Ovary (tissue), 3 donors: ENCODE measurements at regions not wholly inside any gene's neighbourhood (a gene's known extent, or its start where the extent isn't known, plus 50 kb on each side); places are given as distances from the start of the nearest gene placed in this dataset.

Experiments
- CTCF ChIP-seq, 3 donors: fragments of 450-650 bp in 2 of 3; fragments of 200-600 bp in 1 of 3; IDR thresholded peaks; one replicate each; pipeline versions ENCODE4 v1.5.1 to v1.8.0; 2016 to 2022; ENCODE audit warnings: antibody characterized with exemption in 3 of 3, mild to moderate bottlenecking in 1 of 3
- POLR2A ChIP-seq: fragments of 450-650 bp; IDR thresholded peaks from one replicate; pipeline ENCODE4 v1.6.1; 2017; ENCODE audit warnings: antibody characterized with exemption, mild to moderate bottlenecking, moderate library complexity
- donor health status: DM: no; HTN: no; CAD: no.

DNA sequence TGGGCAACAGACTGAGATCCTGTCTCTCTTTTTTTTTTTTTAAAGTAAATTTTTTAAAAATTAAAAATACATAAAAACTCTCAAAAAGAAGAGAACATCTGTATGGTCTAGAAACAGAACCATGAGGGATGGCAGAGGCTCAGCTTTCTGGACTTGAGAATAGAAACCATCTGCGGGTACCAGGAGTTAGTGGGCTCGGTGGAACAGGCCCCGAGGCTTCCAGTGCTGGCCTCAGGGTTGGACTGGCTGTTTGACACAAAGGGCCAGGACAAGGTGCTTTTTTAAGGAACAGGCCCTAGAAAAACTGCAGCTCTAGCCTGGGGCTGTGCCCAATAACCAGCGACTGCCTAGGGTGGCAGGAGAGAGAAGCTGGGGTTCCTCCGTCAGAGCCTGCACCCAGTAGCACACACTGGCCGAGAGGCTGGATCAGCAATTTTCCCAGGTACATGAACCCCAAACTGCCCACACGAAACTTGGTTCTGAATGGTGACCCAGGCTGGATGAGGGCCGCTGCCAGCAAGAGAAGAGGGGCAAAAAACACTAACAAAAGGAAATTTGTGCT is 131.0 kb upstream of the OLIG3 start:
- TF ChIP-seq CTCF (IDR thresholded peaks at IDR 0.05) (no peak), POLR2A (no peak)
